ENCODE measurements at regions not wholly inside any gene's neighbourhood (a gene's known extent, or its start where the extent isn't known, plus 50 kb on each side); places are given as distances from the start of the nearest gene placed in this dataset.

DNA sequence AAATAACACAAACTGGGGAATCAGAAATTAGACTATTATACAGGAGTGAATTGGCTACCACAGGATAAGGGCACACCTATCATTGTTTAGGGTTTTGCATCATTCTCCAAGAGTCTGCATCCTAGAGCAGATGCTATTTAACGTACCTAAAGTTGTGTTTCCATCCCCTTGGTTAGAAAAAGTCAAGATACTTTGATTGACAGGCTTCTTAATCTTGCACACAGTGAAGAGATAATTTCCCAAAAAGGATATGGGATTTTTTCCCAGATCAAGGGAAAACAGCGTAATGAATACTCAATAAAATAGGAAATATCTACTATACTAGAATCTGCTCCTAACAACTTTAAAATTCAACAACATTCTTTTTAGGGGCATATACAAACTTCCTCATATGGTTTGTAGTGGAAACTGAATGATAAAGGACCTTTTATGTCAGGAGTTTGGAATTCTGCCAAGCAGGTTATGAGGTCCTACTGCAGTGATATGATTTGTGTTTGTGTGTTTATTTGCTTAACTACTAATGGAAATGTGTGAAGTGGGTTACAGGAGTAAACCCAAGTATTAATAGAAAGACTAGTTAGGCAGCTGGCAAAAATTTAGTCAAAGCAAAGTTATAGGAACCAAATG is 124.1 kb upstream of the MME start:
- peaks cover 0 to 4% (median 0%) of the 10 kb centered on the region in 5 donors for H3K9me3 ChIP-seq (ENCODE audit: control insufficient read depth in 5 of 5, low read length in 5 of 5)
- no peaks in the 10 kb centered on the region for H3K27me3 ChIP-seq (ENCODE audit: control insufficient read depth in 5 of 5, insufficient read depth in 4 of 5, low read length in 5 of 5)
- H3K4me3 ChIP-seq (ENCODE audit: low read depth in 1 of 5, low read length in 5 of 5): no peak overlapping the region
- H3K4me1 ChIP-seq (ENCODE audit: control insufficient read depth in 5 of 5, insufficient read depth in 5 of 5, low read length in 5 of 5): peaks cover 0 to 6% (median 0%) of the 10 kb centered on the region in 5 donors
- H3K27ac ChIP-seq (ENCODE audit: low read depth, low read length): no peak overlapping the region
- H3K9ac ChIP-seq (ENCODE audit: low read length in 5 of 5): no peak overlapping the region
- H3K36me3 ChIP-seq (ENCODE audit: control insufficient read depth in 5 of 5, insufficient read depth in 5 of 5, low read length in 5 of 5): no peaks in the 10 kb centered on the region

DNA sequence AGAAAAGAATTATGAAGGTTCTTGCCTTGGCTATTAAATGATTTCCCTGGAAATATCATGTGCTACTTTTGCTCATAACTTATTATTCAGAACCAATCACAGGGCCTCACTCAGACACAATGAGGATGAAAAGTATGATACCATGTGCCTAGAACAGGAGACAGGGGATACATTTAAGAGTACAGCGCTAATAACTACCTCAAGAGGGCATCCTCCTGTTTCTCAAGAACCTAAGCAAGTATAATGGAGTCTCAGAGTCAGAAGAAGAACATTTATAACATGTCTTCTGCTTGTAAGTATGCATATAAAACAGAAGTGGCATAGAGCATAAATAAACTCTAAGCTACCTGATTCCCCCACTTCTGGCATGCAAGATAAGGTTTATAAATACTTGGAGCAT is 125.4 kb upstream of the MME start:
- H3K9me3 ChIP-seq (ENCODE audit: control insufficient read depth in 5 of 5, low read length in 5 of 5): peaks cover 0 to 4% (median 0%) of the 10 kb centered on the region in 5 donors
- no peaks in the 10 kb centered on the region for H3K36me3 ChIP-seq (ENCODE audit: control insufficient read depth in 5 of 5, insufficient read depth in 5 of 5, low read length in 5 of 5)
- H3K4me1 ChIP-seq (ENCODE audit: control insufficient read depth in 5 of 5, insufficient read depth in 5 of 5, low read length in 5 of 5): peaks cover 0 to 6% (median 0%) of the 10 kb centered on the region in 5 donors
- H3K9ac ChIP-seq (ENCODE audit: low read length in 5 of 5): no peak overlapping the region
- no peaks in the 10 kb centered on the region for H3K27me3 ChIP-seq (ENCODE audit: control insufficient read depth in 5 of 5, insufficient read depth in 4 of 5, low read length in 5 of 5)
- H3K27ac ChIP-seq (ENCODE audit: low read depth, low read length): no peak overlapping the region
- H3K4me3 ChIP-seq (ENCODE audit: low read depth in 1 of 5, low read length in 5 of 5): no peak overlapping the region

DNA sequence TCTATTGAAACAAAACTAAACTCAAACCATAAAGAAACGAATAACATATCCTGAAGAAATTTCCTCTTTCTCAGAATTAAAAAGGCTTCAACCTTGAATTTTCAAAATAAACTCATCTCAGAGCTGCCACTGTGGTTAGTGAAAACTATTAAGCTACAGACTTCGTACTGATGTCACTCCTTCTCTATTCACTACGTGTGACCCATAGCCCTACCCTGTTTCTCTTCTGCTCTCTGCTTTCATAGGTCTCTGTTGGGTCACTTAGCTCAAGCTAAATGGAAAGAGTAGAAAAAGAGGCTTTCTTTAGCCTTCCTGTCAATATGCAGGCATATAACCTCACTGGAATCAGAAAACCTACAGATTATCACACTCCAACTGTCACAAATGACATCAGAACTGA is 126.6 kb upstream of the MME start:
- H3K36me3 ChIP-seq (ENCODE audit: control insufficient read depth in 5 of 5, insufficient read depth in 5 of 5, low read length in 5 of 5): no peaks in the 10 kb centered on the region
- H3K27ac ChIP-seq (ENCODE audit: low read depth, low read length): no peak overlapping the region
- peaks cover 0 to 4% (median 0%) of the 10 kb centered on the region in 5 donors for H3K9me3 ChIP-seq (ENCODE audit: control insufficient read depth in 5 of 5, low read length in 5 of 5)
- peaks cover 0 to 6% (median 0%) of the 10 kb centered on the region in 5 donors for H3K4me1 ChIP-seq (ENCODE audit: control insufficient read depth in 5 of 5, insufficient read depth in 5 of 5, low read length in 5 of 5)
- no peaks in the 10 kb centered on the region for H3K27me3 ChIP-seq (ENCODE audit: control insufficient read depth in 5 of 5, insufficient read depth in 4 of 5, low read length in 5 of 5)
- no peak overlapping the region for H3K4me3 ChIP-seq (ENCODE audit: low read depth in 1 of 5, low read length in 5 of 5)
- H3K9ac ChIP-seq (ENCODE audit: low read length in 5 of 5): no peak overlapping the region

DNA sequence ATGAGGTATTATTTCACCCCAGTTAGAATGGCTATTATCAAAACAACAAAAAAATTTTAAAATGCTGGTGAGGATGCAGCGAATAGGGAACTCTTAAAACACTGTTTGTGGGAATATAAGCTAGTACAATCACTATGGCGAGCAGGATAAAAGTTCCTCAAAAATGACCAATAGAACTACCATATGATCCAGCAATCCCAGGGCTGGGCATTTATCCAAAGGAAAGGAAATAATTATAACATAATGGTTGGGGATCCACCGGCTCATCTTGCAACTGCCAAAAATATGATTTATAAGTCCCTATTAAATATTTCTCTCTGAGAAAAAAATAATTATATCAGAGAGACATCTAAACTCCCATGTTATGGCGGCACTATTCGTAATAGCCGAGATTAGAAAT is 127.6 kb upstream of the MME start:
- H3K9me3 ChIP-seq (ENCODE audit: control insufficient read depth in 5 of 5, low read length in 5 of 5): peaks cover 0 to 3% (median 0%) of the 10 kb centered on the region in 5 donors
- no peaks in the 10 kb centered on the region for H3K27me3 ChIP-seq (ENCODE audit: control insufficient read depth in 5 of 5, insufficient read depth in 4 of 5, low read length in 5 of 5)
- H3K36me3 ChIP-seq (ENCODE audit: control insufficient read depth in 5 of 5, insufficient read depth in 5 of 5, low read length in 5 of 5): no peaks in the 10 kb centered on the region
- H3K4me3 ChIP-seq (ENCODE audit: low read depth in 1 of 5, low read length in 5 of 5): no peak overlapping the region
- H3K9ac ChIP-seq (ENCODE audit: low read length in 5 of 5): no peak overlapping the region
- H3K27ac ChIP-seq (ENCODE audit: low read depth, low read length): no peak overlapping the region
- H3K4me1 ChIP-seq (ENCODE audit: control insufficient read depth in 5 of 5, insufficient read depth in 5 of 5, low read length in 5 of 5): peaks cover 0 to 6% (median 0%) of the 10 kb centered on the region in 5 donors

DNA sequence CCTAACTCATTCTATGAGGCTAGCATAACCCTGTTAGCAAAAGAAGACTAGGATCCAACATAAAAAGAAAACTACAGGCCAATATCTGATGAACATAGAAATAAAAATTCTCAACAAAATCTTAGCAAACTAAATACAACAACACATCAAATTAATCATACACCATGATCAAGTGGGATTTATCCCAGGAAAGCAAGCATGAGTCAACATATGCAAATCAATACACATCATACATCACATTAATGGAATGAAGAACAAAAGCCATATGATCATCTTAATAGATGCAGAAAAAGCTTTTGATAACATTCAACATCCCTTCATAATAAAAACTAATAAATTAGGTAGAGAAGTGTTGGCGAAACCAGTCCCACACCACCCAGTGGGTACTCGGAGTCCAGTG is 136.1 kb upstream of the MME start:
- H3K27ac ChIP-seq (ENCODE audit: low read depth, low read length): no peak overlapping the region
- H3K27me3 ChIP-seq (ENCODE audit: control insufficient read depth in 5 of 5, insufficient read depth in 4 of 5, low read length in 5 of 5): no peaks in the 10 kb centered on the region
- no peaks in the 10 kb centered on the region for H3K36me3 ChIP-seq (ENCODE audit: control insufficient read depth in 5 of 5, insufficient read depth in 5 of 5, low read length in 5 of 5)
- H3K9me3 ChIP-seq (ENCODE audit: control insufficient read depth in 5 of 5, low read length in 5 of 5): peaks cover 0 to 10% (median 9%) of the 10 kb centered on the region in 5 donors
- H3K9ac ChIP-seq (ENCODE audit: low read length in 5 of 5): no peak overlapping the region
- no peak overlapping the region for H3K4me3 ChIP-seq (ENCODE audit: low read depth in 1 of 5, low read length in 5 of 5)
- peaks cover 0 to 1% (median 0%) of the 10 kb centered on the region in 5 donors for H3K4me1 ChIP-seq (ENCODE audit: control insufficient read depth in 5 of 5, insufficient read depth in 5 of 5, low read length in 5 of 5)

DNA sequence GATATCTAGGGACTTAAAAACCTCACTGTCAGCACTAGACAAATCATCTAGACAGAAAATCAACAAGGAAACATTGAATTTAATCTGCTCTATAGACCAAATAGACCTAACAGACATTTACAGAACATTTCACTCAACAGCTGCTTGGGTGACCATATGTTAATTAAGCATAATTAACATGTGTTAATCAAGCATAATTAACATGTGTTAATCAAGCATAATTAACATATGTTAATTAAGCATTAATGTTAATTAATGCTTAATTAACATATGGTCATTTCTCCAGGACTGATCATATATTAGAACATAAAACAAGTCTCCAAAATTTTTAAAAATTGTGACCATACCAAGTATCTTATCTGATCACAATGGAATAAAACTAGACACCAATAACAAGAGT is 137.3 kb upstream of the MME start:
- Histone ChIP-seq H3K36me3 (ENCODE audit: control insufficient read depth in 5 of 5, insufficient read depth in 5 of 5, low read length in 5 of 5) (no peaks in the 10 kb centered on the region), H3K4me3 (ENCODE audit: low read depth in 1 of 5, low read length in 5 of 5) (no peak overlapping the region), H3K9ac (ENCODE audit: low read length in 5 of 5) (no peak overlapping the region), H3K27me3 (ENCODE audit: control insufficient read depth in 5 of 5, insufficient read depth in 4 of 5, low read length in 5 of 5) (no peaks in the 10 kb centered on the region), H3K27ac (ENCODE audit: low read depth, low read length) (no peak overlapping the region), H3K9me3 (ENCODE audit: control insufficient read depth in 5 of 5, low read length in 5 of 5) (peaks cover 0 to 10% (median 9%) of the 10 kb centered on the region in 5 donors), H3K4me1 (ENCODE audit: control insufficient read depth in 5 of 5, insufficient read depth in 5 of 5, low read length in 5 of 5) (peaks cover 0 to 12% (median 0%) of the 10 kb centered on the region in 5 donors)

DNA sequence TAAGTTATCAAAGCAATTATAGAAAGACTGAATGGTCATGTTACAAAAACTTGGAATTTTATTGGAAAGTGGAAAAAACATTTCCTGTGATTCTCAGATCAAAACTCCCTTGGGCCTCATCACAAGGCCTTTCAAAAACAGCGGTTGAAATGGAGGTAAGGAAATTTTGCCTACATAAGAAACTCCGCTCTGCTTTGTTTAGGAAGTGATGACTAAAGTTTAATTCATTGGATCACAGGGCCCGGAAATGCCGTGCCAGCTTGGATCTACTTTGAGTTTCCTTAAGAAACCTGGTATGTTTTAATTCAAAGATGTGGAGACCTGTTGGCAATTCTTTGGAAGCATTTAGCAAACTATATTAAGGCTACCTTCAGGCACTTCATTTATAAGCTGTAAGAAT is 143.9 kb upstream of the MME start:
- Histone ChIP-seq H3K9me3 (ENCODE audit: control insufficient read depth in 5 of 5, low read length in 5 of 5) (peaks cover 0 to 10% (median 9%) of the 10 kb centered on the region in 5 donors), H3K4me3 (ENCODE audit: low read depth in 1 of 5, low read length in 5 of 5) (no peak overlapping the region), H3K27ac (ENCODE audit: low read depth, low read length) (no peak overlapping the region), H3K27me3 (ENCODE audit: control insufficient read depth in 5 of 5, insufficient read depth in 4 of 5, low read length in 5 of 5) (no peaks in the 10 kb centered on the region), H3K36me3 (ENCODE audit: control insufficient read depth in 5 of 5, insufficient read depth in 5 of 5, low read length in 5 of 5) (no peaks in the 10 kb centered on the region), H3K9ac (ENCODE audit: low read length in 5 of 5) (no peak overlapping the region), H3K4me1 (ENCODE audit: control insufficient read depth in 5 of 5, insufficient read depth in 5 of 5, low read length in 5 of 5) (peaks cover 1 to 25% (median 8%) of the 10 kb centered on the region in 5 donors)

DNA sequence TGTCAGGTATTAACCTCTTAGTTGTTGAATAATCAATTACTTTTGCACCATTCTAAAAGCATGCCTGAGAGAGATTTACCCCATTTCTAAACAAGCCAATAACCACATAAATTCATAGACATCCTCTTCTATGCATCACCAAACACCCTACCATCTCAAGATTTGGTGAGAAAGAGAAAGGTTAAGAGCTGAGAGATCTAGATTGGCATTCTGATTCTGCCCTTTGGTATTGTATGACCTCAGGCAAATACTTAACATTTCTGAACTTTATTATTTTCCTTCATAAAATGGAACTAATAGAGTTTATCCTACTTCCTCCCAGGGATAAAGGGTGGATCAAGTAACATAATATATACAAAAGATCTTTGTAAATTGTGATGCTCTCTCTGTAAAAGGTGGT is 146.5 kb upstream of the MME start:
- H3K27me3 ChIP-seq (ENCODE audit: control insufficient read depth in 5 of 5, insufficient read depth in 4 of 5, low read length in 5 of 5): no peaks in the 10 kb centered on the region
- H3K4me1 ChIP-seq (ENCODE audit: control insufficient read depth in 5 of 5, insufficient read depth in 5 of 5, low read length in 5 of 5): peaks cover 1 to 21% (median 8%) of the 10 kb centered on the region in 5 donors
- no peaks in the 10 kb centered on the region for H3K9me3 ChIP-seq (ENCODE audit: control insufficient read depth in 5 of 5, low read length in 5 of 5)
- no peaks in the 10 kb centered on the region for H3K36me3 ChIP-seq (ENCODE audit: control insufficient read depth in 5 of 5, insufficient read depth in 5 of 5, low read length in 5 of 5)
- no peak overlapping the region for H3K4me3 ChIP-seq (ENCODE audit: low read depth in 1 of 5, low read length in 5 of 5)
- no peak overlapping the region for H3K27ac ChIP-seq (ENCODE audit: low read depth, low read length)
- H3K9ac ChIP-seq (ENCODE audit: low read length in 5 of 5): no peak overlapping the region

DNA sequence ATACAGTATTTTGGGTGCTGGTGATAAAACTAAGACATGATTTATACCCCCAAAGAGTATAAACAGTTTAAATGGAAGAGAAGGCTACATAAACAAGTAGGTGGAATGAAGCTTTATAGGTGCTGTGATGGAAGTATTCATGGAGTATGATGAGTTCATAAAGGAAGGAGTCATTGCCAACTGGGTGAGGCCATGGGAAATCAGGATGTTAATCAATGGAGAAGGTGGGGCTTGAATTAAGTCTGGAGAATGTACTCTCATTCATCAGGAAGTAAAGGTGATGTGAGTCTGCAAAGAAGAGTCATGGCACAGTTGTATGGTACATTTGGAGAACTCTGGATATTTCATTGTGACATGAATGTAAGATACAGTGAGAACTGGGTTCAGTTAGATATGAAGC is 147.5 kb upstream of the MME start:
- Histone ChIP-seq H3K27ac (ENCODE audit: low read depth, low read length) (no peak overlapping the region), H3K4me1 (ENCODE audit: control insufficient read depth in 5 of 5, insufficient read depth in 5 of 5, low read length in 5 of 5) (peaks cover 1 to 14% (median 6%) of the 10 kb centered on the region in 5 donors), H3K27me3 (ENCODE audit: control insufficient read depth in 5 of 5, insufficient read depth in 4 of 5, low read length in 5 of 5) (no peaks in the 10 kb centered on the region)

DNA sequence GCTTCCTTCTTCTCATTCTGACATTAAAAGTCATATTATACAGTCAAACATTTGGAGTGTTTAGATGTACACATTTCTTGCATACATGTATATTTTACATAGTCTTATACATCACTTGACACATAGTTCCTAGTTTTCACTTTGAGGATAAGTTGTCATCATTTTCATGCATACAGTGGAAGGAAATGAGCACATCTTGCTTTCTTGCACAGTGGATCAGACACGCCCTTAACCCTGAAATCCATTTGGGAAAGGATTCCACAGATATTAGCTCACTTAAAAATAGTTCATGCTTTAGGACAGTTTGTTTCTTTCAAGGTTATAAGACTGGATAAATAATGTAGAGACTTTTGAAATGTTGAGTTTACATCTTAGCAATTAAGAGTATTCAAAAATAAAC is 148.6 kb upstream of the MME start:
- H3K4me3 ChIP-seq (ENCODE audit: low read depth in 1 of 5, low read length in 5 of 5): no peak overlapping the region
- peaks cover 1 to 14% (median 6%) of the 10 kb centered on the region in 5 donors for H3K4me1 ChIP-seq (ENCODE audit: control insufficient read depth in 5 of 5, insufficient read depth in 5 of 5, low read length in 5 of 5)
- no peaks in the 10 kb centered on the region for H3K9me3 ChIP-seq (ENCODE audit: control insufficient read depth in 5 of 5, low read length in 5 of 5)
- H3K9ac ChIP-seq (ENCODE audit: low read length in 5 of 5): no peak overlapping the region
- H3K36me3 ChIP-seq (ENCODE audit: control insufficient read depth in 5 of 5, insufficient read depth in 5 of 5, low read length in 5 of 5): no peaks in the 10 kb centered on the region
- no peak overlapping the region for H3K27ac ChIP-seq (ENCODE audit: low read depth, low read length)
- H3K27me3 ChIP-seq (ENCODE audit: control insufficient read depth in 5 of 5, insufficient read depth in 4 of 5, low read length in 5 of 5): no peaks in the 10 kb centered on the region

More for the DNA sequence above, 147.5 kb upstream of the MME start:
- Histone ChIP-seq H3K9me3 (ENCODE audit: control insufficient read depth in 5 of 5, low read length in 5 of 5) (no peaks in the 10 kb centered on the region), H3K9ac (ENCODE audit: low read length in 5 of 5) (no peak overlapping the region), H3K36me3 (ENCODE audit: control insufficient read depth in 5 of 5, insufficient read depth in 5 of 5, low read length in 5 of 5) (no peaks in the 10 kb centered on the region), H3K4me3 (ENCODE audit: low read depth in 1 of 5, low read length in 5 of 5) (no peak overlapping the region)
